ENCODE measurements at regions not wholly inside any gene's neighbourhood (a gene's known extent, or its start where the extent isn't known, plus 50 kb on each side); places are given as distances from the start of the nearest gene placed in this dataset.

DNA sequence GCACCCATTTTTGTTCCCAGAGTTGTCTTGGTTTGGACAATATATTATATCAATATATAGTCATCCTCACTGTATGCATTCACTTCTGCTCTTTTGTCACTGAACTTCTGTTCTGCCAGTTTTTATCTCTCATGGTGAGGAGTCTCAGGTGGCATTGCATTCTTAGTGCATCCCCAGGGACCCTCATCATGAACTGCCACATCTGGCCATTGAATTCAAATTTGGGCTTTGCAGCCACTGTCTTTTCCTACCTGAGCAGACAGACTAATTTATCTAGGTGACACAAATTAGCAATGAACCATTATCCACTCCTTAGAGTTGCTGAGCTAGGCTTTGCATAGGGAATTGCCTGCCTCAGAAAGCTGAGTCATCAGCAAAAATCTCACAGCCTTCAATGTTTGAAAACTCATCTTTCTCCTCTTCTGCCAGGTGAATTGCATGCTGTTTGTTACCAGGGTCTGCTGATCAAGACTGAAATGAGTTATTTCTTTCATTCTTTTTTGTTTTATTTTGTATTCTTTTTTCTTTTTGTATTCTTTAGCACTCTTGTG lies 316.8 kb upstream of the MTPN start:
- H3K27ac ChIP-seq = no peak overlapping the region
- no peak for DNase-seq (ENCODE audit: low spot score)
- H3K4me3 ChIP-seq = no peak overlapping the region
- TF ChIP-seq, protein P1, sequence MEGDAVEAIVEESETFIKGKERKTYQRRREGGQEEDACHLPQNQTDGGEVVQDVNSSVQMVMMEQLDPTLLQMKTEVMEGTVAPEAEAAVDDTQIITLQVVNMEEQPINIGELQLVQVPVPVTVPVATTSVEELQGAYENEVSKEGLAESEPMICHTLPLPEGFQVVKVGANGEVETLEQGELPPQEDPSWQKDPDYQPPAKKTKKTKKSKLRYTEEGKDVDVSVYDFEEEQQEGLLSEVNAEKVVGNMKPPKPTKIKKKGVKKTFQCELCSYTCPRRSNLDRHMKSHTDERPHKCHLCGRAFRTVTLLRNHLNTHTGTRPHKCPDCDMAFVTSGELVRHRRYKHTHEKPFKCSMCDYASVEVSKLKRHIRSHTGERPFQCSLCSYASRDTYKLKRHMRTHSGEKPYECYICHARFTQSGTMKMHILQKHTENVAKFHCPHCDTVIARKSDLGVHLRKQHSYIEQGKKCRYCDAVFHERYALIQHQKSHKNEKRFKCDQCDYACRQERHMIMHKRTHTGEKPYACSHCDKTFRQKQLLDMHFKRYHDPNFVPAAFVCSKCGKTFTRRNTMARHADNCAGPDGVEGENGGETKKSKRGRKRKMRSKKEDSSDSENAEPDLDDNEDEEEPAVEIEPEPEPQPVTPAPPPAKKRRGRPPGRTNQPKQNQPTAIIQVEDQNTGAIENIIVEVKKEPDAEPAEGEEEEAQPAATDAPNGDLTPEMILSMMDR (IDR thresholded peaks at IDR 0.05) = no peak

DNA sequence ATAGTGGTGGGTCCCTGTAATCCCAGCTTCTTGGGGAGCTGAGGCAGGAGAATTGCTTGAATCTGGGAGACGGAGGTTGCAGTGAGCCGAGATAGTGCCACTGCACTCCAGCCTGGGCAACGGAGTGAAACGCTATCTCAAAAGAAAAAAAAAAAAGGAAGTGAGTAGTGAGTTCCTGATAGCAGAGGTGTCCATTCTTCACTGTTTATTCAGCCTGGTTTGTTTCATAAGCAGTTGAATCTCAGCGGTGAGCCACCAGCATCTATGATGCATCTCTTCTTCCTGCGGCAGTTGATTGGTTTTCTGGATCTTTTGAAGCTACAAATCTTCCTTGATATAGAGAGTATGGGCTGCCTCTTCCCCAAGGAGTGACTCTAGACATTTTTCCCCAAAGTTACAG lies 316.1 kb upstream of the MTPN start:
- DNase-seq (ENCODE audit: low spot score) = no peak
- no peak overlapping the region for H3K27ac ChIP-seq
- TF ChIP-seq, protein P1 (IDR thresholded peaks at IDR 0.05) = no peak
- H3K4me3 ChIP-seq = no peak overlapping the region

DNA sequence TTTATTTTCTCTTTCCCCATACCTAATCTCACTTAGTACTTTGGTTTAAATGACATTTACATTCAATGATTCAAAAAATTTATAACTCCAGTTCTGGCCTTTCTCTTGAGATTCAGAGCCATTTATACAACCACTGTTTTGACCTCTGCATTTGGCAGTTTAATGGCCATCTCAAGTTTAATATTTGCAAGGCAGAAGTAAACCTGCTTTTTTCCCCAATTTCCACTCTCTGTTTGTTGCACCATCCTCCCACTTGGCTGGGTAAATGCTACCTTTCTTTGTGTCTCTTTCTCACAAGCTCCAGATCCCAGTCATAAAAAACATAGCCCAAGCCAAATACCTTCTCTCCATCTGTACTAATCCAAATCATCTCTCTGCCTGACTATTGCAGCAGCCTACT lies 315.2 kb upstream of the MTPN start:
- Histone ChIP-seq H3K27ac (no peak overlapping the region), H3K4me3 (no peak overlapping the region)
- TF ChIP-seq, protein P1 (IDR thresholded peaks at IDR 0.05) = no peak
- DNase-seq (ENCODE audit: low spot score) = no peak

DNA sequence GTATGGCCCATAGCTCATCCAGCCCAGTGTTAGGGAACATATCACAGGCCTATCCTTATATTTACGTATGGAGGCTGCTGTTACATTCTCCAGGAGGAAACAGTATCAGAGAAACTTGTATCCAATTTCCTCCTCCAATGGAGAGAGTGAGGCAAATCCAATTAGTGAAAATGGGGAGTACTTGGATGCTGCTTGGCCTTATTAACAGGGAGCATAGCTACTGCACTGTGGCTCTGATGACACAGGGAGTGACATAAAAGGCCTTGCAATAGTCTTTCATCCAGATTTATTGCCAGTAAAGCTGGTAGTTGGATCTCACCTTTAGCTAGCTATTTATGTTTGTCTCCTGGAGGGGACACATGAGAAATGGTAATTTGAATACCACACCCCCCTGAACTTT lies 313.2 kb upstream of the MTPN start:
- Histone ChIP-seq H3K4me3 (no peak overlapping the region), H3K27ac (no peak overlapping the region)
- DNase-seq (ENCODE audit: low spot score) = no peak
- TF ChIP-seq, protein P1 (IDR thresholded peaks at IDR 0.05) = no peak

DNA sequence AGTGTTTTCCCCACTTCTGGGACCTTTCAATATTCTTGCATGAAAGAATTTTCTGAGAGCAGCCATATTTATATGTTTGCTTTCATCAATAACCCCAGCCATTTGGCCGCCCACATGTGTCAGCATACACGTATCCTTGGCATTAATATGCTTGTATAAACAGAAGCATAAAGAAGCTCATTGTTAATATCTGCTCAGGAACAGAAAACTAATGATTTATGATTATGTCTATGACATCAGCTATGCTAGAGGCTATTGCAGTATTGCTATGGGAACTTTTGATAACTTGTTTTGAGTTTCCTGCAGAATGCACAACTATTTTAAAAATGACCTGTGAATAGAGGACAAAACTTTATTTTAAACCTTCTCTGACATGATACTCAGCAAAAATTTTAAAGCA lies 300.9 kb upstream of the MTPN start:
- TF ChIP-seq, protein P1 (IDR thresholded peaks at IDR 0.05) = no peak
- Histone ChIP-seq H3K4me3 (no peak overlapping the region), H3K27ac (no peak overlapping the region)
- no peak for DNase-seq (ENCODE audit: low spot score)

DNA sequence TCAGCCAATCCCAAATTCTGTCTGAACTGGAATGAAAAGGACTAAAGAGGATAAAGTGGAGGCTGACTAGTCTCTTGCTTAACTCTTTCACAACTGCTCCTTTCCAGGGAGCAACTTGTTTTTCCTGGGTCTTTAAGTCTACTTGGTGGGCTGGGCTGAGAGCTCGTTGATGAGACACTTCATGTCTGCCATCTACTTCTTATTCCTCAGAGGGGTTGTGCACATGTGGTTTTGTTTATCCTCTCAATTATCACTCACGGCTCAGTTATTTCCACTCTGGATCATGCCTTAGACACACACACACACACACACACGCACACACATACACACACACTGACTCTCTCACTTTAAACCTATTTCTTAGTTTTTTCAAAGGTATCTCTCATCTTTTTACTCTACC lies 298.6 kb upstream of the MTPN start:
- TF ChIP-seq, protein P1 (IDR thresholded peaks at IDR 0.05) = no peak
- no peak overlapping the region for H3K4me3 ChIP-seq
- no peak overlapping the region for H3K27ac ChIP-seq
- no peak for DNase-seq (ENCODE audit: low spot score)

DNA sequence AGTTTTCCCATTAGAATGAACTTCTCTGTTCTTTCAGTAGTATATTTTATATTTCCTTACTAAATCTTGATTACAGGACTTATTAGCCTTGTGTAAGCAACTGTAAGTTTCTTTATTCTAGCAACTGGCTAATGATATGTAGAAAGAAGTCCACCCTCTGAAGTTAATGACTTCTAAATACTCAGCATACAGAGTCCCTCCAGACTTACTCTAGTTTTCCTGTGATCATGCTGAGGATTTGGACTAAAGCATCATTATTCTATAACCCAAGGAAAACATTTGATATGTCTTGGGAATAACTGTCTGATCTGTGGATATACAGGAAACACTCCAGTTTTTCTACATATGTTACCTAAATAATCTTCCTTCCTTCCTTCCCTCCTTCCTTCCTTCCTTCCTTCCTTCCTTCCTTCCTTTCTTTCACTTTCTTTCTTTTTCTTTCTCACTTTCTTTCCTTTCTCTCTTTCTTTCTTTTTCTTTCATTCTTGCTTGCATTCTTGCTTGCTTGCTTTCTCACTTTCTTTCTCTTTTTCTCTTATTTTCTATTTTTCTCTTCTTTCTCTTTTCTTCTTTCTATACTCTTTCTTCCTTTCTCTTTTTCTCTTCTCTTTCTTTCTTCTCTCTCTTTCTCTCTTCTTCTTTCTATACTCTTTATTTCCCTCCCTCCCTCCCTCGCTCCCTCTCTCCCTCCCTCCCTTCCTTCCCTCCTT lies 297.6 kb upstream of the MTPN start:
- DNase-seq (ENCODE audit: low spot score) = no peak
- no peak overlapping the region for H3K27ac ChIP-seq
- TF ChIP-seq, protein P1 (IDR thresholded peaks at IDR 0.05) = no peak
- no peak overlapping the region for H3K4me3 ChIP-seq
